ENCODE measurements at regions not wholly inside any gene's neighbourhood (a gene's known extent, or its start where the extent isn't known, plus 50 kb on each side); places are given as distances from the start of the nearest gene placed in this dataset.

GRCh38 chr5:67639313-67639712 lies 442.7 kb upstream of the CD180 start:
- no peak for TF ChIP-seq CTCF (IDR thresholded peaks at IDR 0.05; ENCODE audit: extremely low read depth in 1 of 2, insufficient read depth in 1 of 2, low read depth in 1 of 2, low read length in 2 of 2)
- TF ChIP-seq EZH2 (IDR thresholded peaks at IDR 0.05; ENCODE audit: borderline replicate concordance, low read depth, low read length, severe bottlenecking): no peak
- TF ChIP-seq MAX (IDR thresholded peaks at IDR 0.05; ENCODE audit: insufficient read depth, insufficient read length): no peak

All from endothelial cell of umbilical vein (primary cell).